NK-92 treated with Interleukin-12 subunit alpha and Interleukin-12 subunit beta, amount 100 ng/mL, for 24 hours (cell line): ENCODE measurements at regions not wholly inside any gene's neighbourhood (a gene's known extent, or its start where the extent isn't known, plus 50 kb on each side); places are given as distances from the start of the nearest gene placed in this dataset.

ENCODE experiments used
- DNase-seq: peaks from one replicate; lab custom pipeline; 2025; lab: John Stamatoyannopoulos, UW

DNA sequence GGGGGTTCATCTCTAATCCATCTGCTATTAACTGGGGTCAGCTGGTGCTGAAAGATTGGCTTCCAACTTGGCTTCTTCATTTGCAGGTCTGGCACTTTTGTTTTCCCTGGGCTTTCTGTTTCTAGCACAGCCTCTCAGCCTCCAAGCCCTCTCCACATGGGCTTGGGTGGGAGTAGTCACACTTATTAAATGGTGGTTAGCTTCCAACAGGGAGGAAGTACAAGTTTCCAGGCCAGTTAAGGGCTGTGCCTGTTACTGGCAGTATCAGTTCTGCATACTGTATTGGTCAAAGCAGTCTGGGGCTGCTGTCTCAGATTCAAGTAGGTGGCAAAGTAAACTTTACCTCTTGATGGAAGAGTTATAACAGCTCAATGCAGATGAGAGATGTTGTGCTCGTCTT lies 627.1 kb upstream of the CCDC54 start:
- DNase-seq = no peak

DNA sequence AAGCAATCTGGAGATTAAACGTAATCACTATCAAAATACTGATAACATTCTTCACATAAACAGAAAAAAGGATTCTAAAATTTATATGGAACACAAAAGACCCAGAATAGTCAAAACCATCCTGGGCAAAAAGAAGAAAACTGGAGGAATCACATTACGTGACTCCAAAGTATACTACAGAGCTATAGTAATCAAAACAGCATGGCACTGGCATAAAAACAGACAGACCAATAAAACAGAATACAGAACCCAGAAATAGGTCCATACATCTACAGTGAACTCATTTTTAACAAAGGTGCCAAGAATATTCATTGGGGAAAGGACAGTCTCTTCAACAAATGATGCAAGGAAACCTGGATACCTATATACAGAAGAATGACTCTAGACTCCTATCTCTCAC lies 621.9 kb upstream of the CCDC54 start:
- DNase-seq = no peak

DNA sequence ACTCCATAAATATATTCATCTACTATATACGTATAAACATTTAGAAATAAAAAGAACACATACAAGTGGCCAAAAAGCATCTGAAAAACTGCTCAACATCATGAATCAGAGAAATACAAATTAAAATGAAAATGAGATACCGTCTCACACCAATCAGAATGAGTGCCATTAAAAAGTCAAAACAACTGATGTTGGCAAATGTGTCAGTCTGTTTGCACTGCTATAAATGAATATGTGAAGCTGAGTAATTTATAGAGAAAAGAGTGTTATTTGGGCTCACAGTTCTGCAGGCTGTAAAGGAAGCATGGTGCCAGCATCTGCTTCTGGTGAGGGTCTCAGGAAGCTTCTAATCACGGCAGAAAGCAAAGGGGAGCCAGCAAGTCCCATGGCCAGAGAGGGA lies 620.3 kb upstream of the CCDC54 start:
- DNase-seq = no peak

DNA sequence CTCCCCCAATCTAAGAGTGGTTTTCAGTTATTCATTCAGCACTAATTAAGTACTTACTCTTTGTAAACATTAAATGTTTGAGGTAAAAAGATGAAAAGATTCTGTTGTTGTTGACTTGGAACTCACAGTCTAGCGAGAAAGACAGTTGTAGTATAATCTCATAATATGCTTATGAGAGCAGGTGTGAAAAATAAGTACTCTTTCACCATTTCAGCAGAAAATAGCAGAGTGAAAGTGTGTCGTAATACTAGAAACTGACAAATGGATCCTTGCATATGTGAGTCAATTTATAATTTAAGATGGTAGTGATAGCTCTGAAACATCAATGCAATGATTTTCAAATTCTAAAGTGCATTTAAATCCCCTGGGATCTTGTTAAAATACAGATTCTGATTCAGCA lies 618.8 kb upstream of the CCDC54 start:
- no peak for DNase-seq

DNA sequence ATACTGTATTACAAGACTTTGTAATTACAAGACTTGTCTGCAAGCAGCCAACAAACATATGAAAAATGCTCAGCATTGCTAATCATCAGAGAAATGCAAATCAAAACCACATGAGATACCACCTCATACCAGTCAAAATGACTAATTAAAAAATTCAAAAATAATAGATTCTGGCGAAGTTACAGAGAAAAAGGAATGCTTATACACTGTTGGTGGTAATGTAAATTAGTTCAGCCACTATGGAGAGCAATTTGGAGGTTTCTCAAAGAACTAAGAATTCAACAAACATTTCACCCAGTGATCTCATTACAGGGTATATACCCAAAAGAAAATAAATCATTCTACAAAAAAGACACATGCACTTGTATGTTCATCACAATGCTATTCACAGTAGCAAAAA lies 617.5 kb upstream of the CCDC54 start:
- no peak for DNase-seq

DNA sequence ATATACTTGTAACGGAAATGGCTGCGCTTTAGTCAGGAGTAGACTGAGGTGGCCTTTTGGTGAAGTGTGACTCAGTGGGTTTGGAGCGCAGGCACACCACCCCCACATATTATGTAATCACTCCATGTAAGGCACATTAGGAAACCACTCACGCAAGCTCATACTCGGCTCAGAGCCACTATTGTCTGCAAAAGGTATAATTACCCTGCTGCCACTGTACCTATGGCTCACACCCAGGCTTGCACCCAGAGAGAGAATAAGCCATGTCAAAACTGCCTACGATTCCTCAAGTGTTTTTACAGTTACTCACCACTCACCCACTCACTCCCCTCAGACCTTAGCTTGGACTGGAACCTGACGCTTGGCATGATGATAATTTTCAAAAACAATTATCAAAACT lies 611.9 kb upstream of the CCDC54 start:
- no peak for DNase-seq

DNA sequence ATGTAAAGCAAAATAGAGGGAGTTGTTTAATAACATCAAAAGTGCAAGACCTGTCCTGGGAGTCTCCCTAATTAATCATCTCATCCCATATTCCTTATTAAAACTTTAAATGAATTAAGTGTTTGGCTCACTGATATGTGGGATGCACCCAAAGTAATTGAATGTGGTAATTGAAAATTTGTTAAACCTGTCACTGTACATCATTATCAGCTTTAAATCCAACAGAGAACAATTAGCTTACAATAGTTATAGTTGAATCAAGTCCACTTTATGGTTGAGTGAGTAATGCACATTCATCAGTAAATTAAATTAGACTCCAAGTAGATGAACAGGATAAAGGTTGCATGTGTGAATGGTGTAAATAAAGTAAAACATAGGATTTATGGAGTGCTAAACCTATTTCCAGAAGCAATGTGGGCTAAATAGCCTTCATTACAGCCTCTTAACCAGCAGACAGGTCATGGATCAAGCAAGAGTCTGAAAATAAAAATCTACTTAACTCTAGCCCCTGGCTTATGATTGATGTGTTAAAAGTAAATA lies 608.2 kb upstream of the CCDC54 start:
- no peak for DNase-seq

DNA sequence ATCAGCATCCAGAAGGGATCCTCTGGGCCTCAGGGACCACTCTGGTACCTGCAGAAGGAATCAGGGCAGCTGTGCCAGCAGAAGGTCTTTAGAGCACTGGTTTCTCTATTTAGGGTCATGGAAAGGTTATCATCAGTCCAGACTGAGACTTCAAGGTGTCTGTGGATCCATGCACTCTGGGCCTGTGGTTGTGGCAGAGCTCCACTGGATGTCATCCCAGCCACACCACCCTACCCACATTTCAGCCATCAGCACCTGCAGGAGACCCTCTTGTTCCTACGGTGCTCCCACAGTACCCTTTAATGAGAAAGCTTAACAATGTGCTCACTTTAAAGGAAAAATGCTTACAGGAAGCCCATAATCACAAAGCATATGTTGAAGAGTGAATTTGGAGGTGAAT lies 603.4 kb upstream of the CCDC54 start:
- no peak for DNase-seq

DNA sequence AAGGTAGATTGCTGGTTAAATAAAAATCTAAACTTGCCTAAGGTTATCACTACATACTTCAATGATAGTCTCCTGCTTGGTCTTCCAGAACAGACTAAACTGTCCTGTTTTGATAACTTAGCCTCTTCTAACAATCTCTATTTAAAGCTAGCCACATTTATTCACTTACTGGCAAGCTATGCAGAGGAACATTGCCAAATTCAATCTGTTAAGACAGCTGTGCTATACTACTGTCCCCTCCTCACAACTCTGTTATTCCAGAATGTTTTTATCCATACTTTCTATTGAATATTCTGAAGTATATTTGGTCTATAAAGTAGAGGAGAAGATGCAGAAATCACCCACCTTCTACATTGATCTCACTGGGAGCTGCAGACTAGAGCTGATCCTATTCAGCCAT lies 594.0 kb upstream of the CCDC54 start:
- DNase-seq = no peak

DNA sequence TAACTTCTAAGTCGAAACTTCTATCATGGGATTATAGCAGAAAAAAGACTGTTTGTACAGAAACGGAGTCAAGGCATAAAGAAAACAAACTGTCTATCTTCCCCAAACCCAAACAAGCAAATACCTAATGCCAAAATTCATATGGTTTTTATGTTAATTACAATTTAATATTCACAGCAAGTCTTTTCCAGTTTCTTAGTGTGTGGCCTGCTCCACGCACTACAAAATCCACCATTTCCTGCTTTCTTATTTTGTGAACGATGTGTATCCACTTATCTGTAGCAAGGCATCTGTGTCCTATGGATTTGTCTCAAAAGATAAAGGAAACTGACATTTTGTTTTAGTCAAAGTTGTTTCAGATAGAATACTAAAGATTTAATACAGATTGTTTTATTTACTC lies 588.0 kb upstream of the CCDC54 start:
- DNase-seq = no peak

DNA sequence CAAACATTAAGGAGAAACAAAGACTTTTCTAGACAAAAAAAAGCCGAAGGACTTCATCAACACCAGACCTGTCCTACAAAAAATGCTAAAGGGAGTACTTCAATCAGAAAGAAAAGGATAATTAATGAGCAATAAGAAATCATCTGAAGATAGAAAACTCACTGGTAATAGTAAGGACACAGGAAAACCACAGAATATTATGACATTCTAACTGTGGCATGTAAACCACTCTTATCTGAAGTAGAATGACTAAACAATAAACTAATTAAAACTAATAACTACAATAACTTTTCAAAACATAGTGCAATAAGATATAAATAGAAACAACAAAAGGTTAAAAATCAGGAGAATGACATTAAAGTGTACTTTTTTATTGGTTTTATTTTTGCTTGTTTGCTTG lies 584.5 kb upstream of the CCDC54 start:
- DNase-seq = no peak

DNA sequence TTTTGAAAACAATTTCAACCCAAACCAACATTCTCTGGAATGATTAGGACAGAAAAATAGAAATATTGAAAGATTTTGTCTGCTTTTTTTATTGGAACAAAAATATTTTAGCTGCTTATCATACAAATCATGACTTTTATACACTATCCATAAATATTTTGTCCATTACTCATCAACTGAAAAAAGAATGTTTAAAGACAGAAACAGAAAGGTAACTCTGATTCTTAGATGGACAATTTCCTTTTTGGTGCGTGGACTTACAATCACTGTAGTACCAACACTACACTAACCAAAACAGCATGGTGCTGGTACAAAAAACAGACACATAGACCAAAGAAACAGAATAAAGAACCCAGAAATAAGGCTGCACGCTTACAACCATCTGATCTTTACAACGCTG lies 582.8 kb upstream of the CCDC54 start:
- no peak for DNase-seq

DNA sequence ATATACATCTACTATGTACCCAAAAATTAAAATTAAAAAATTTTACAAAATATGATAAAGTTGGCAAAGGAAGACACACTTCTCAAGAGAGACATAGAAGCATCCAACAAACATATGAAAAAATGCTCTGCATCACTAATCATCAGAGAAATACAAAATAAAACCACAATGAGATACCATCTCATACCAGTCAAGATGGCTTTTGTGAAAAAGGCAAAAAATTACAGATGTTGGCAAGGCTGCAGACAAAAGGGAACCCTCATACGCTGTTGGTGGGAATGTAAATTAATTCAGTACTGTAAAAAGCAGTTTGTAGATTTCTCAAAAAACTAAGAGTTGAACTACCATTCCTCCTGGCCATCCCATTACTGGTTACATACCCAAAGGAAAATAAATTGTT lies 581.7 kb upstream of the CCDC54 start:
- DNase-seq = no peak

DNA sequence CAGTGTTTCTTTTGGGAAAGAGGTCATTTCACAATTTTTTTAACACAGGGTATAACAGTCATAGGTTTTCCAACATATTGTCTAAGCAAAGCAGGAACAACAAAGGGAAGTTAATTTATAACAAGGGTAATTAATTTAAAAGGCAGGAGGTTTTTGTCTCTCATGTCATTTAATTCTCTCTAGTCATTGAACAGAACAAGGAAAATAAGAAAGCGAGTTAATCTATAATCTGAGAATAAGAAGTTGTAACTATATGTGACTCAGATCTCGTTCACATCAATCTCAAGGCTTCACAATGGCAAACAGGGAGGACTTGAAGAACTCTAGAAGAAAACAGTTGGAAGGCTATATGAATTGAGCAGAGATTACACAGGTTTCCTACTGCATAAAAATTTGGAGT lies 579.8 kb upstream of the CCDC54 start:
- DNase-seq = no peak

DNA sequence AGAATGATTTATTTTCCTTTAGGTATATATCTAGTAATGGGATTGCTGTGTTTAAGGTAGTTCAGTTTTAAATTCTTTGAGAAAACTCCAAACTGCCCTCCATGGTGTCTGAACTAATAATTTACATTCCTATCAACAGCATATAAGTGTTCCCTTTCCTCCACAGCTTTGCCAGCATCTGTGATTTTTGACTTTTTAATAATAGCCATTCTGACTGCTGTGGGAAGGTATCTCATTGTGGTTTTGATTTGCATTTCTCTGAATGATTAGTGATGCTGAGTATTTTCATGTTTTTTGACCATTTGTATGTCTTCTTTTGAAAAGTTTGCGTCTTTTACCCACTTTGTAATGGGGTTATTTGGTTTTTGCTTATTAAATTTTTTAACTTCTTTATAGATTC lies 571.6 kb upstream of the CCDC54 start:
- DNase-seq = no peak

DNA sequence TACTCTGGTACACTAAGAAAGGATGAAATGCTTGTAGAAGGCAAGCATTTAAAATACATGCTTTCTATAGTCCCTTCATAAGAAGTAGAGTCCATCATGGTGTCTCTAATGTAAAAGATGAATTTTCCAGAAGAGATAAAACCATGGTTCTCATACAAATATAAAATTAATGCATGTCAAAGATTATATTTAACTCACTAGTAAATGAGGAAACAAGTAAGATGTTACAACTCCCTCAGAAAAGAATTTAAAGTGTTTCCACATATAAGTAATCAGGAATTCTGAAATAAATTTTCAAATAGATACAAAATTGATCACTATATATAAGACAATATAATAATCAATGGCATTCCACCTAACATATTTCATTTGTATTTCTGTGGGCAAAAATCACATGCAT lies 570.3 kb upstream of the CCDC54 start:
- no peak for DNase-seq

DNA sequence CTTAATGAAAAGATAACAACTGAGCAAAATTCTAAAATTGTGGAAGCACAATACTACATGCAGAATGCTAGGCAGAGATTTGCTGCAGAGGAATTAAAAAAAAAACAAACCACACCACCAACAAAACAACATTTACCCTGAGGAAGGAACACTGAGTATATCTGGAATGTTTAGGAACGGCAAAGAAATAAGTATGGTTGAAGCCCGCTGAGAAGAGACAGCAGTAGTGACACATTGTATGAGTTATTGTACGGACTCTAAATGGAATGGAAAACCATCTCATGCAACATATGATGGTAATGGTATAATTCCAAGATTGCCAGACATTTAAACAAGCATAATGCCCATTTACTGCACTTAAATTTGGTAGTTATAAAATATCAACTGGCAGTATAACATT lies 568.2 kb upstream of the CCDC54 start:
- DNase-seq = no peak

DNA sequence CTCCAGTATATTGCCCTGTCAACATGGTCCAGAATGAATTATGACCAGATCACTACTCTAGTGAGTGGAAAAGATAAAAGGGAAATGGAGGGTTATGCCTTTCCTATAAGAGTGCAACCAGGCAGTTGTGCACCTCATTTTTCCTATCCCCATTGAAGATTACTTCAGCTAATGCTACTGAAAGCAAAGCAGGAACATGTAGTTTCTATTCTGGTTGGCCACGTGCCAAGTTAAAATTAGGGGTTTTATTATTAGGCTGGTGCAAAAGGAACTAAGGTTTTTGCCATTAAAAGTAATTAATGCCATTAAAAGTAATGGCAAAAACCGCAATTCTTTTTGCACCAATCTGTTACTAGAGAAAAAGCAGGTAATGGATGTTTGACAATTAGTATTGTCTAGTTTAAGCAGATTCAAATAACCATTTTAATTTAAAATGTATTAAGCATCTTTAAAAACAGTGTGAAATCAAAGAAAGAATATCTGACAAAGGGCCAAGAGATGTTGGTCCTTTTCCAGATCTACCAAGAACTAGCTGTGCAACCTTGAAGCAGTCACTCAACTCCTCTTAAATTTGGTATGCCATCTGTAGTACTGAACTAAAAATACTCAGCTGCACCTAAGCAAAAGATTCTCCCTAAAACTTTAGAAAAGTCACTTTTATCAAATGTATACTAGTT lies 567.5 kb upstream of the CCDC54 start:
- no peak for DNase-seq

DNA sequence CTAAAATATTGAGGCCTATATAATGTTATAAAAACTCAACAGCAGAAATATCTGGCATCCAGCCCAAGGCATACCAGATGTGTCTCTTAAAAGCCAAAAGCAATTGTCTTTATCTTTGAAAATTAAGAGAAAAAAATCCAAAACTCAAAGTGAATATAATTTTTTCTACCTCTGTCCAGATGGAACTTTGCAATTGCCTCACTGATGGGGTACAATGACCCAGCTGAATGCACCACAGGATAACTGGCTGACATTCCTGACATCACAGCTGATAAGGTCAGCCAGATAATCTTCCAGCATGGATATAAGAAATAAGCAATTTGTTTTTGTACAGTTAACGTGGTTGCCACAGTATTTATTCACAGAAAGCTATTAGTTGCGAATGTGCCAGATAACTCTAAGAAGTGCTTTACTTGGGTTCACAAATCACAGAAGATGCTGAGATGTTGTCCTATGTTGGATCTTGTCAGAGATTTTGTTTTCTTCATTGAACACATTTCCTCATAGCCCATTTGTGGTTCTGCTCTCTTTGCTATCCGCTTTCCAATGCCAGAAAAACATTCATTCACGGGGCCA lies 566.9 kb upstream of the CCDC54 start:
- no peak for DNase-seq

DNA sequence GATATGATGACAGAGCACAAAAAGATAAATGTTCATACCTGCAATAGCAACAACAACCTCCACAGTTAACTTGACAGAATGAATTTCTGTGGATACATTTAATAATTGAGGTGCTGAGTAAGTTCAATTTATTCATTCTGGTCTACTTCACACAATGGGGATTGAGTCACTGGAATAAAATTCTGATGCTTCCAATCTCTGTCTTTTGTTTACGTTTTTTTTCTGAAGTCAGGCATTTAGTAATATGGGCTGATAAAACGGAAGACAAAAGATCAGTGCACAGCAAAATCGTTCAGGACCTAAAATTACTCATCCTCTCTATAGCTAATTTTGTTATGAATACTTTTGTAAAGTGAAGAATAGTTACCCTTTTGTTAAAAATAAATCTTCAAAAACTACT lies 565.9 kb upstream of the CCDC54 start:
- no peak for DNase-seq

DNA sequence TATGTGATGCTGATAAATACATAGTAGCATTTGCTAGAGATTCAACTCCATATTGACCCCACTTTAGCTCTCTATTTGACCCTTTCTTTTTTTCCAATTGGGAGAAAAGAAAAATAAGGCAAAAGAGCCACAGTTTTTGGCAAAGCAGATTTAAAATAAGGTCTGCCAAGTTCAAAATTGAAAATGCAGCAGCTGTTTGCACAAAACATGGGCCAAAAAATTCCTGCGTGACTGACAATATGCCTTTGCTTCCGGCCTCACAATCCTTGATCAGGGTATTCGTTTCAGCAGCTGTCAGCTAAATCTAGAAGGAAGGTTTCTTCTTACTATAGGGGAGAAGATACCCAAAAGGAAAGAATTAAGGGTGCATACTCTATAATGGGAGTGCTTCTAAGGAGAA lies 563.5 kb upstream of the CCDC54 start:
- no peak for DNase-seq

DNA sequence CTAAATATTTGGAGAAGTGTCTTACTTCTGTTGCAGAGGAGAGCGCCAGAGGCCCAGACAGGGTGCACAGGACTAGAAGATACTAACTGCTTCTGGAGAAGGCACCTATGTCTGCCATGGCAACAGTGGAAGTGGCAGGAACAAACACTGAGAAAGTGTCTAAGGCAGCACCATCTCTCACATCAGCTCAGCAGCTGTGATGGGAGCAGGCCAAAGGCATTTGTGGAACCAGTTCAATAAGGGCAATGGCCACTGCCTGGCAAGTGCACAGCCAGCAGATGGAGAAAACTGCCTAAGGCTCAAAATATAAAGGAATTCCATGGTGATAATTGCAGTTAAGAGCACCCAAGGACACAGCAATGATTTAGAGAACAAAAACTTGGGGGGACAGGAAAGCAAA lies 563.0 kb upstream of the CCDC54 start:
- no peak for DNase-seq

DNA sequence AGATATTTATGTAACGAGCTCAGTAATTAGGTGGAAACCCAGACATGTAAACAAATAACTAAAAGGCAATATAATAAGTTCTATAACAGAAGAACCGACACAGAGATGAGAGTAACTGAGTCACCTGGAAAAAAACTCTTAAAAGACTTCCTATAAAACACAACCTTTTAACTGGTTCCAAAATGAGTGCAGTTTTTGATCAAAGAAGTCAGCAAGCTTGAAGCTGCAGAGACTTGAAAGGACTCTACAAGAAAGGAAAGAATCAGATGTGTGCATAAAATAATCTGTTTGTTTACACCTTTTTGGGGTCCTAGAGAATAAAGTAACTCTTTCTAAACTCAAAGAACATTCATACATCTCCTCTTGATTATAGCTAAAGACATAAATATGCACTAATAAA lies 560.4 kb upstream of the CCDC54 start:
- no peak for DNase-seq

DNA sequence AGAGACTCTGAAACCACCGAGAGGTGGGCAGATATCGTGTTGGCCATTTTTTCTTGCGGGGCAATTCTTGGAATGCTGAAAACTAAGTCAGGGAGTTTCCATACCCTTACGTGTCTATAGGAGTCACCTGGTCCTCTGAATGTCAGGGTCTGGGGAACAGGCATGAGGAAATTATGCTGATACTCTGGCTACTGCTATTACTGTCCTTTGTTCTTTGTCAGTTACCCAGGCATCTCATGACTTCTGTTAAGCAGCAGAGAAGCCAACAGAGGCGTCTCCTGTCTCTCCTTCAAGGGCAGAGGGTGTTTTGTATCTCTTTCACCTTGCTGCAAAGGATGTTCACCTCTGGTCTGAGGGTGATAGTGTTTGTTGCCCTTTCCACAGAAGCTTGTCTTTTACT lies 559.5 kb upstream of the CCDC54 start:
- DNase-seq = no peak
